Astrocyte of the spinal cord (primary cell): ENCODE measurements at regions not wholly inside any gene's neighbourhood (a gene's known extent, or its start where the extent isn't known, plus 50 kb on each side); places are given as distances from the start of the nearest gene placed in this dataset.

Source experiments
- DNase-seq: peaks from one replicate; pipeline ENCODE4 v3.0.0; 2011; ENCODE audit warnings: low read depth, low spot score
- H3K4me3 ChIP-seq: 2 replicates; pipeline ENCODE4 v1.5.1; 2011; ENCODE audit warnings: low read depth, mild to moderate bottlenecking, low read length, moderate library complexity
- in situ Hi-C: cut with HindIII; loops from 2 replicates; pipeline ENCODE4 v1.10.0; 2017; ENCODE audit warnings: low sequenced_read_pairs
- TF ChIP-seq, protein P1 (sequence below): IDR thresholded peaks from 2 replicates; pipeline ENCODE4 v1.5.1; 2012; ENCODE audit warnings: low read depth, mild to moderate bottlenecking, low read length, inconsistent platforms

GRCh38 chr11:130671801-130672700 lies 223.6 kb downstream of the ADAMTS15 start:
- TF ChIP-seq, protein P1, sequence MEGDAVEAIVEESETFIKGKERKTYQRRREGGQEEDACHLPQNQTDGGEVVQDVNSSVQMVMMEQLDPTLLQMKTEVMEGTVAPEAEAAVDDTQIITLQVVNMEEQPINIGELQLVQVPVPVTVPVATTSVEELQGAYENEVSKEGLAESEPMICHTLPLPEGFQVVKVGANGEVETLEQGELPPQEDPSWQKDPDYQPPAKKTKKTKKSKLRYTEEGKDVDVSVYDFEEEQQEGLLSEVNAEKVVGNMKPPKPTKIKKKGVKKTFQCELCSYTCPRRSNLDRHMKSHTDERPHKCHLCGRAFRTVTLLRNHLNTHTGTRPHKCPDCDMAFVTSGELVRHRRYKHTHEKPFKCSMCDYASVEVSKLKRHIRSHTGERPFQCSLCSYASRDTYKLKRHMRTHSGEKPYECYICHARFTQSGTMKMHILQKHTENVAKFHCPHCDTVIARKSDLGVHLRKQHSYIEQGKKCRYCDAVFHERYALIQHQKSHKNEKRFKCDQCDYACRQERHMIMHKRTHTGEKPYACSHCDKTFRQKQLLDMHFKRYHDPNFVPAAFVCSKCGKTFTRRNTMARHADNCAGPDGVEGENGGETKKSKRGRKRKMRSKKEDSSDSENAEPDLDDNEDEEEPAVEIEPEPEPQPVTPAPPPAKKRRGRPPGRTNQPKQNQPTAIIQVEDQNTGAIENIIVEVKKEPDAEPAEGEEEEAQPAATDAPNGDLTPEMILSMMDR: no peak
- peak; percentile 93 for DNase-seq
- H3K4me3 ChIP-seq: no peak overlapping the region
- in situ Hi-C loops: no loop called here

DNA sequence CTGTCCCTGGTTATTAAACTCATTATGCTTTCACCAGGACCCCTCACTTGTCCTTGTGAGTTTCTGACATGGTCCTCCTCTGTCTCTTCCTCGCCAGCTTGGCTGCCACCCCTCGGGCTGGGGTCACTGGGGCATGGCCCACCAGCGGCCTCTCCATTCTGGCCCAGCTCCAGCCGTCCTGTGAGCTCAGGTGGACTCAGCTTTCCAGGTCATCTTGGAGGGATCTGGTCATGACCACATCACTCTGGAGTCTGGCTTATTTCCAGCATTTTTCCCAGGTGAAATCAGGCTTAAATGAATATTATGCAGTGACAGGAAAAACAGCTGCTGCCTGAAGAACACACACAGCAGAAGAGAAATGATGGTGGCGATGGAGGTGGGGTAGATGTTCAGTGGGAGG lies 224.5 kb downstream of the ADAMTS15 start:
- in situ Hi-C loops: no loop called here
- DNase-seq: no peak
- no peak overlapping the region for H3K4me3 ChIP-seq
- TF ChIP-seq, protein P1: no peak

GRCh38 chr11:130673698-130674097 lies 225.3 kb downstream of the ADAMTS15 start:
- no peak for DNase-seq
- TF ChIP-seq, protein P1: no peak
- no peak overlapping the region for H3K4me3 ChIP-seq
- in situ Hi-C loops: no loop called here

- TF ChIP-seq, protein P1: no peak
- DNase-seq: no peak
- in situ Hi-C loops: no loop called here
- no peak overlapping the region for H3K4me3 ChIP-seq
Observed at GRCh38 chr11:130674686-130675308, 226.4 kb downstream of the ADAMTS15 start.

- DNase-seq: peak; percentile 60
- H3K4me3 ChIP-seq: no peak overlapping the region
- in situ Hi-C loops: no loop called here
- TF ChIP-seq, protein P1: no peak
Observed at GRCh38 chr11:130675371-130675821, 227.0 kb downstream of the ADAMTS15 start.

- TF ChIP-seq, protein P1: no peak
- H3K4me3 ChIP-seq: no peak overlapping the region
- in situ Hi-C loops: no loop called here
- DNase-seq: no peak
Observed at GRCh38 chr11:130675917-130676316, 227.5 kb downstream of the ADAMTS15 start.
